Upper lobe of left lung (tissue), 4 donors: ENCODE measurements at regions not wholly inside any gene's neighbourhood (a gene's known extent, or its start where the extent isn't known, plus 50 kb on each side); places are given as distances from the start of the nearest gene placed in this dataset.

Source experiments
- CTCF ChIP-seq, 6 experiments: fragments of 450-650 bp in 4 of 6; fragments of 200-600 bp in 2 of 6; sonication (generic) in 2 of 6; IDR thresholded peaks; one replicate each; pipeline ENCODE4 v1.5.1; 2016 to 2019; ENCODE audit warnings: antibody characterized with exemption in 6 of 6
- EP300 ChIP-seq, 4 donors: sonication (generic); formaldehyde crosslinking; IDR thresholded peaks; one replicate each; pipeline ENCODE4 v1.5.1; 2017; ENCODE audit warnings: antibody characterized with exemption in 4 of 4, control low read depth in 2 of 4
- POLR2A ChIP-seq, 4 donors: fragments of 450-650 bp; IDR thresholded peaks; one replicate each; pipeline ENCODE4 v1.5.1; 2016 to 2017; ENCODE audit warnings: antibody characterized with exemption in 4 of 4, mild to moderate bottlenecking in 2 of 4
- POLR2AphosphoS5 ChIP-seq, 2 donors: sonication (generic); formaldehyde crosslinking; IDR thresholded peaks; one replicate each; pipeline ENCODE4 v1.5.1; 2017; ENCODE audit warnings: antibody characterized with exemption in 2 of 2

DNA sequence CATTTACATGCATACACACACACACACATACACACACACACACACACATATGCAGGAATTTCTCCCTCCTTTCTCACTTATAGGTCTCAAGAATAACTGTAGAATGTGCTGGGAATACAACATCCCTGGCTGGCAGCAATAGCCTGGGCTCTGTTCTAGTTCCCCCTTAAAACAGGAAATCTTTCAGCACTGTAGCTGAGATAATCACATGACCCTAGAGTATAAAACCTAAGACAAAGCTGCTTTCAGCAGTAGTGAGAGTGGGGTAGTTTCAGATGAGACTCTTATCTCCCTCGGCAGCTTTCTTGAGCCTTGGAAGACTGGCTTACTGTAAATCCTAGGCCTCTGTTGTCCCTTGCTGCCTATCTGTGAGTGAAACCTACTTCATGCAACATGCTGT is 137.4 kb upstream of the AKR1E2 start:
- no peak for TF ChIP-seq CTCF (IDR thresholded peaks at IDR 0.05)
- TF ChIP-seq POLR2A (IDR thresholded peaks at IDR 0.05): no peak
- no peak for TF ChIP-seq POLR2AphosphoS5 (IDR thresholded peaks at IDR 0.05)
- no peak for TF ChIP-seq EP300 (IDR thresholded peaks at IDR 0.05)
